Mesendoderm (in vitro differentiated cells): ENCODE measurements at regions not wholly inside any gene's neighbourhood (a gene's known extent, or its start where the extent isn't known, plus 50 kb on each side); places are given as distances from the start of the nearest gene placed in this dataset.

ENCODE experiments used
- DNase-seq: peaks from one replicate; pipeline ENCODE4 v3.0.0; 2013
- H2AK5ac ChIP-seq: 2 replicates; pipeline ENCODE4 v1.6.1; 2013; ENCODE audit warnings: low read length, inconsistent platforms
- H2BK120ac ChIP-seq: 2 replicates; pipeline ENCODE4 v1.6.1; 2013; ENCODE audit warnings: low read depth, mild to moderate bottlenecking, low read length, moderate library complexity, mixed read lengths
- H2BK15ac ChIP-seq: replicated peaks from 2 replicates; pipeline ENCODE4 v1.6.1; 2013; ENCODE audit warnings: low read depth, mild to moderate bottlenecking, moderate library complexity
- H2BK5ac ChIP-seq: 2 replicates; pipeline ENCODE4 v1.6.1; 2013; ENCODE audit warnings: low read length, inconsistent platforms
- H3K18ac ChIP-seq: 2 replicates; pipeline ENCODE4 v1.6.1; 2013; ENCODE audit warnings: mild to moderate bottlenecking, low read length, mixed read lengths
- H3K23ac ChIP-seq: one replicate; pipeline ENCODE4 v1.6.1; 2013; ENCODE audit warnings: low read length
- H3K27ac ChIP-seq: 2 replicates; pipeline ENCODE4 v1.5.1; 2013; ENCODE audit warnings: low read depth, mild to moderate bottlenecking, inconsistent platforms, low read length, moderate library complexity
- H3K27me3 ChIP-seq: 2 replicates; pipeline ENCODE4 v1.6.1; 2013; ENCODE audit warnings: low read length, control low read depth, mild to moderate bottlenecking, inconsistent platforms; ENCODE audit not compliant: insufficient read depth, poor library complexity
- H3K36me3 ChIP-seq: 2 replicates; pipeline ENCODE4 v1.6.1; 2013; ENCODE audit warnings: low read length, inconsistent platforms; ENCODE audit not compliant: control insufficient read depth, insufficient read depth
- H3K4ac ChIP-seq: one replicate; pipeline ENCODE4 v1.6.1; 2013; ENCODE audit warnings: low read depth, mild to moderate bottlenecking, low read length, moderate library complexity
- H3K4me1 ChIP-seq: 2 replicates; pipeline ENCODE4 v1.6.1; 2013; ENCODE audit warnings: low read depth, low read length, inconsistent platforms; ENCODE audit not compliant: control insufficient read depth
- H3K4me2 ChIP-seq: 2 replicates; pipeline ENCODE4 v1.6.1; 2013; ENCODE audit warnings: low read length
- H3K4me3 ChIP-seq: 2 replicates; pipeline ENCODE4 v1.5.1; 2013; ENCODE audit warnings: mild to moderate bottlenecking, low read length
- H3K56ac ChIP-seq: one replicate; pipeline ENCODE4 v1.6.1; 2013; ENCODE audit warnings: low read length
- H3K79me1 ChIP-seq: 2 replicates; pipeline ENCODE4 v1.6.1; 2013; ENCODE audit warnings: low read length, inconsistent platforms
- H3K79me2 ChIP-seq: 2 replicates; pipeline ENCODE4 v1.6.1; 2013; ENCODE audit warnings: mild to moderate bottlenecking, low read length; ENCODE audit not compliant: control insufficient read depth, insufficient read depth
- H3K9ac ChIP-seq: 2 replicates; pipeline ENCODE4 v1.6.1; 2013; ENCODE audit warnings: low read length, inconsistent platforms
- H4K5ac ChIP-seq: one replicate; pipeline ENCODE4 v1.6.1; 2013; ENCODE audit warnings: low read length
- H4K8ac ChIP-seq: one replicate; pipeline ENCODE4 v1.6.1; 2013; ENCODE audit warnings: low read depth, mild to moderate bottlenecking, control low read depth, low read length, moderate library complexity
- WGBS: extraction: QIAGEN DNeasy Blood & Tissue Kit; methylation state at CpG from one replicate; pipeline ENCODE4 v1.1.7; 2013; ENCODE audit warnings: low lambda C conversion rate, missing lambda C conversion rate; ENCODE audit not compliant: insufficient coverage; ENCODE audit errors: extremely low coverage; 5-methylcytosine and 5-hydroxymethylcytosine counted together

GRCh38 chr20:48357714-48358113 lies 470.1 kb downstream of the PREX1 start:
- H4K5ac ChIP-seq = no peak overlapping the region
- no peaks in the 10 kb centered on the region for H3K79me1 ChIP-seq
- no peaks in the 10 kb centered on the region for H3K79me2 ChIP-seq
- no peak overlapping the region for H2BK120ac ChIP-seq
- H3K27ac ChIP-seq = no peak overlapping the region
- no peaks in the 10 kb centered on the region for H3K27me3 ChIP-seq
- H4K8ac ChIP-seq = no peak overlapping the region
- no peak overlapping the region for H3K56ac ChIP-seq
- no peak overlapping the region for H3K4me2 ChIP-seq
- no peak overlapping the region for H2BK5ac ChIP-seq
- no peak overlapping the region for H3K4me3 ChIP-seq
- no peak overlapping the region for H2AK5ac ChIP-seq
- no peak overlapping the region for H3K9ac ChIP-seq
- no peak overlapping the region for H3K18ac ChIP-seq
- H3K23ac ChIP-seq = no peak overlapping the region
- DNase-seq = no peak
- H3K4ac ChIP-seq = no peak overlapping the region
- no peak overlapping the region for H2BK15ac ChIP-seq
- WGBS = no CpG with 5 or more reads among the region's 4 CpGs
- no peaks in the 10 kb centered on the region for H3K36me3 ChIP-seq
- H3K4me1 ChIP-seq = no peaks in the 10 kb centered on the region

GRCh38 chr20:48354903-48355302 lies 472.9 kb downstream of the PREX1 start:
- Histone ChIP-seq H2BK120ac (no peak overlapping the region), H3K79me1 (no peaks in the 10 kb centered on the region), H3K79me2 (no peaks in the 10 kb centered on the region), H3K4ac (no peak overlapping the region), H3K4me1 (no peaks in the 10 kb centered on the region), H3K23ac (no peak overlapping the region), H3K27ac (no peak overlapping the region), H3K27me3 (no peaks in the 10 kb centered on the region), H4K8ac (no peak overlapping the region), H3K36me3 (no peaks in the 10 kb centered on the region), H2AK5ac (no peak overlapping the region), H3K56ac (no peak overlapping the region), H3K4me2 (no peak overlapping the region), H2BK5ac (no peak overlapping the region), H3K9ac (no peak overlapping the region), H3K18ac (no peak overlapping the region), H4K5ac (no peak overlapping the region), H2BK15ac (no peak overlapping the region), H3K4me3 (no peak overlapping the region)
- DNase-seq = no peak
- WGBS = no CpG with 5 or more reads among the region's 1 CpG

- H3K23ac ChIP-seq = no peak overlapping the region
- no peak overlapping the region for H3K27ac ChIP-seq
- no peak overlapping the region for H3K18ac ChIP-seq
- H3K4me1 ChIP-seq = no peaks in the 10 kb centered on the region
- H3K56ac ChIP-seq = no peak overlapping the region
- no peak overlapping the region for H2BK5ac ChIP-seq
- H3K4me2 ChIP-seq = no peak overlapping the region
- H3K4ac ChIP-seq = no peak overlapping the region
- H3K36me3 ChIP-seq = no peaks in the 10 kb centered on the region
- H3K27me3 ChIP-seq = no peaks in the 10 kb centered on the region
- H4K5ac ChIP-seq = no peak overlapping the region
- H4K8ac ChIP-seq = no peak overlapping the region
- H3K79me2 ChIP-seq = no peaks in the 10 kb centered on the region
- H3K4me3 ChIP-seq = no peak overlapping the region
- no peaks in the 10 kb centered on the region for H3K79me1 ChIP-seq
- H2AK5ac ChIP-seq = no peak overlapping the region
- no CpG with 5 or more reads among the region's 2 CpGs for WGBS
- no peak overlapping the region for H2BK15ac ChIP-seq
- no peak overlapping the region for H3K9ac ChIP-seq
- DNase-seq = no peak
- H2BK120ac ChIP-seq = no peak overlapping the region
Measured at GRCh38 chr20:48354320-48354876, 473.4 kb downstream of the PREX1 start.

GRCh38 chr20:48352628-48353027 lies 475.2 kb downstream of the PREX1 start:
- Histone ChIP-seq H4K8ac (no peak overlapping the region), H3K4me2 (no peak overlapping the region), H3K4ac (no peak overlapping the region), H3K4me1 (no peaks in the 10 kb centered on the region), H2BK120ac (no peak overlapping the region), H3K79me1 (no peaks in the 10 kb centered on the region), H2BK15ac (no peak overlapping the region), H3K56ac (no peak overlapping the region), H3K36me3 (no peaks in the 10 kb centered on the region), H3K18ac (no peak overlapping the region), H3K27ac (no peak overlapping the region), H2BK5ac (no peak overlapping the region), H4K5ac (no peak overlapping the region), H3K79me2 (no peaks in the 10 kb centered on the region), H3K4me3 (no peak overlapping the region), H3K9ac (no peak overlapping the region), H3K27me3 (no peaks in the 10 kb centered on the region), H2AK5ac (no peak overlapping the region), H3K23ac (no peak overlapping the region)
- DNase-seq = no peak
- WGBS = no CpG with 5 or more reads among the region's 3 CpGs

- no peak for DNase-seq
- Histone ChIP-seq H3K4me2 (no peak overlapping the region), H3K23ac (no peak overlapping the region), H3K56ac (no peak overlapping the region), H3K36me3 (no peaks in the 10 kb centered on the region), H4K8ac (no peak overlapping the region), H3K18ac (no peak overlapping the region), H4K5ac (no peak overlapping the region), H2BK5ac (no peak overlapping the region), H3K4me3 (no peak overlapping the region), H2BK15ac (no peak overlapping the region), H3K9ac (no peak overlapping the region), H2BK120ac (no peak overlapping the region), H3K4me1 (no peaks in the 10 kb centered on the region), H3K79me1 (no peaks in the 10 kb centered on the region), H3K27ac (no peak overlapping the region), H3K4ac (no peak overlapping the region), H3K27me3 (no peaks in the 10 kb centered on the region), H3K79me2 (no peaks in the 10 kb centered on the region), H2AK5ac (no peak overlapping the region)
- WGBS = no CpG with 5 or more reads among the region's 2 CpGs
Measured at GRCh38 chr20:48352042-48352441, 475.8 kb downstream of the PREX1 start.

- Histone ChIP-seq H4K5ac (no peak overlapping the region), H4K8ac (no peak overlapping the region), H3K79me2 (no peaks in the 10 kb centered on the region), H3K18ac (no peak overlapping the region), H3K4me1 (no peaks in the 10 kb centered on the region), H3K36me3 (no peaks in the 10 kb centered on the region), H3K4me2 (no peak overlapping the region), H2BK15ac (no peak overlapping the region), H2AK5ac (no peak overlapping the region), H3K56ac (no peak overlapping the region), H2BK120ac (no peak overlapping the region), H3K9ac (no peak overlapping the region), H3K4me3 (no peak overlapping the region), H2BK5ac (no peak overlapping the region), H3K4ac (no peak overlapping the region), H3K79me1 (no peaks in the 10 kb centered on the region), H3K27ac (no peak overlapping the region), H3K23ac (no peak overlapping the region), H3K27me3 (no peaks in the 10 kb centered on the region)
- no CpG with 5 or more reads among the region's 5 CpGs for WGBS
- DNase-seq = peak; percentile 93
Measured at GRCh38 chr20:48350313-48350988, 477.3 kb downstream of the PREX1 start.
